Stomach (tissue), 8 donors: ENCODE measurements at regions not wholly inside any gene's neighbourhood (a gene's known extent, or its start where the extent isn't known, plus 50 kb on each side); places are given as distances from the start of the nearest gene placed in this dataset.

ENCODE experiments used
- DNase-seq, 2 donors: peaks; one replicate each; pipeline versions ENCODE4 v3.0.0 to v3.0.0-alpha.2; 2013 to 2019
- H3K27ac ChIP-seq, 5 donors: fragments of 200-600 bp in 4 of 5; sonication (generic) in 4 of 5; one replicate each; pipeline ENCODE4 v1.5.1; 2013 to 2019; ENCODE audit warnings: mild to moderate bottlenecking in 1 of 5, moderate library complexity in 1 of 5
- H3K27me3 ChIP-seq, 3 donors: fragments of 200-600 bp; sonication (generic); one replicate each; pipeline ENCODE4 v1.5.1; 2017 to 2019; ENCODE audit warnings: mixed run types in 1 of 3
- H3K36me3 ChIP-seq, 4 donors: fragments of 200-600 bp; sonication (generic); 1 replicate in 3 of 4; 2 replicates in 1 of 4; pipeline ENCODE4 v1.5.1; 2016 to 2019
- H3K4me1 ChIP-seq, 4 donors: fragments of 200-600 bp; sonication (generic); one replicate each; pipeline ENCODE4 v1.5.1; 2016 to 2019
- H3K4me3 ChIP-seq, 4 donors: fragments of 200-600 bp; sonication (generic) in 3 of 4; one replicate each; pipeline ENCODE4 v1.5.1; 2016 to 2019; ENCODE audit warnings: mild to moderate bottlenecking in 1 of 4
- H3K9me3 ChIP-seq, 4 donors: fragments of 200-600 bp; sonication (generic); one replicate each; pipeline ENCODE4 v1.5.1; 2016 to 2019
- EP300 ChIP-seq: sonication (generic); formaldehyde crosslinking; IDR thresholded peaks from one replicate; pipeline ENCODE4 v1.6.1; 2017; ENCODE audit warnings: antibody characterized with exemption
- POLR2A ChIP-seq, 4 donors: fragments of 450-650 bp; IDR thresholded peaks; one replicate each; pipeline ENCODE4 v1.6.1; 2016; ENCODE audit warnings: antibody characterized with exemption in 4 of 4, control low read depth in 2 of 4, mild to moderate bottlenecking in 1 of 4, moderate library complexity in 1 of 4
- POLR2AphosphoS5 ChIP-seq, 3 donors: sonication (generic); formaldehyde crosslinking; IDR thresholded peaks; one replicate each; pipeline ENCODE4 v1.6.1; 2016; ENCODE audit warnings: antibody characterized with exemption in 3 of 3
- WGBS, 5 donors: extraction: QIAGEN DNeasy Blood & Tissue Kit in 3 of 5; methylation state at CpG; one replicate each; pipeline versions ENCODE4 v1.1.5 to v1.1.7; 2013 to 2018; 5-methylcytosine and 5-hydroxymethylcytosine counted together
- intact Hi-C: fragments of 100-400 bp; cut with DNase I; formaldehyde crosslinking; loops from one replicate; pipeline ENCODE4 v1.15.1; 2023; ENCODE audit warnings: low total_unique reads
- TF ChIP-seq, protein P1 (sequence below), 7 experiments: fragments of 450-650 bp in 4 of 7; fragments of 200-600 bp in 3 of 7; sonication (generic) in 3 of 7; IDR thresholded peaks; one replicate each; pipeline ENCODE4 v1.5.1; 2016 to 2019; ENCODE audit warnings: antibody characterized with exemption in 7 of 7, control low read depth in 2 of 7, mild to moderate bottlenecking in 1 of 7
- donor health status: healthy with polysubstance abuse.
- donor health status: Bipolar disorder and iron deficiency.
- donor health status: healthy.

DNA sequence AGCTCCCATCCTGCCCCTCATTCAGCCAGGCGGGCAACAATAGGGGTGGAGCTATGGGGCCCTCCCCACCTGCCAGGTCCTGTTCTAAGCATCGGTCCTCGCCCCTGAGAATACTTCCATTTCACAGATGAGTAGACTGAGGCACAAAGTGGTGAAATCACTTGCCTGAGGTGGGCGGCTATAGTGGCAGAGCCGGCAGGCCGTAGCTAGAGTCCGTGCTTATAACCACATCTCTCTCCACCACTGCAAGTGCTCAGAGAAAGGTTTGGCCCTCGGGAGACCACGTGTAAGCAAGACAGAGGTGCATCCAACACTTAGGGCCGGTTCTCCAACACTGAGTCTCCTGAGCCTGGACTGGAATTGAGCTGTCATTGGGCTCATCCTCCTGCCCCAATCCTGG, 145.8 kb upstream of the UNC5B start:
- Histone ChIP-seq H3K36me3 (no peaks in the 10 kb centered on the region), H3K27me3 (peaks cover 0 to 17% (median 0%) of the 10 kb centered on the region in 3 donors), H3K4me3 (no peak overlapping the region), H3K4me1 (peaks cover 0 to 7% (median 0%) of the 10 kb centered on the region in 4 donors), H3K9me3 (no peaks in the 10 kb centered on the region), H3K27ac (no peak overlapping the region)
- DNase-seq: no peak
- TF ChIP-seq, protein P1, sequence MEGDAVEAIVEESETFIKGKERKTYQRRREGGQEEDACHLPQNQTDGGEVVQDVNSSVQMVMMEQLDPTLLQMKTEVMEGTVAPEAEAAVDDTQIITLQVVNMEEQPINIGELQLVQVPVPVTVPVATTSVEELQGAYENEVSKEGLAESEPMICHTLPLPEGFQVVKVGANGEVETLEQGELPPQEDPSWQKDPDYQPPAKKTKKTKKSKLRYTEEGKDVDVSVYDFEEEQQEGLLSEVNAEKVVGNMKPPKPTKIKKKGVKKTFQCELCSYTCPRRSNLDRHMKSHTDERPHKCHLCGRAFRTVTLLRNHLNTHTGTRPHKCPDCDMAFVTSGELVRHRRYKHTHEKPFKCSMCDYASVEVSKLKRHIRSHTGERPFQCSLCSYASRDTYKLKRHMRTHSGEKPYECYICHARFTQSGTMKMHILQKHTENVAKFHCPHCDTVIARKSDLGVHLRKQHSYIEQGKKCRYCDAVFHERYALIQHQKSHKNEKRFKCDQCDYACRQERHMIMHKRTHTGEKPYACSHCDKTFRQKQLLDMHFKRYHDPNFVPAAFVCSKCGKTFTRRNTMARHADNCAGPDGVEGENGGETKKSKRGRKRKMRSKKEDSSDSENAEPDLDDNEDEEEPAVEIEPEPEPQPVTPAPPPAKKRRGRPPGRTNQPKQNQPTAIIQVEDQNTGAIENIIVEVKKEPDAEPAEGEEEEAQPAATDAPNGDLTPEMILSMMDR (IDR thresholded peaks at IDR 0.05): no peak
- TF ChIP-seq POLR2AphosphoS5 (IDR thresholded peaks at IDR 0.05) (no peak), POLR2A (IDR thresholded peaks at IDR 0.05) (no peak), EP300 (no peak)
- 85 to 94% (median 91%) methylated on average over 4 to 10 of the region's 10 CpGs for WGBS, 5 donors
- intact Hi-C loops: no loop called here

DNA sequence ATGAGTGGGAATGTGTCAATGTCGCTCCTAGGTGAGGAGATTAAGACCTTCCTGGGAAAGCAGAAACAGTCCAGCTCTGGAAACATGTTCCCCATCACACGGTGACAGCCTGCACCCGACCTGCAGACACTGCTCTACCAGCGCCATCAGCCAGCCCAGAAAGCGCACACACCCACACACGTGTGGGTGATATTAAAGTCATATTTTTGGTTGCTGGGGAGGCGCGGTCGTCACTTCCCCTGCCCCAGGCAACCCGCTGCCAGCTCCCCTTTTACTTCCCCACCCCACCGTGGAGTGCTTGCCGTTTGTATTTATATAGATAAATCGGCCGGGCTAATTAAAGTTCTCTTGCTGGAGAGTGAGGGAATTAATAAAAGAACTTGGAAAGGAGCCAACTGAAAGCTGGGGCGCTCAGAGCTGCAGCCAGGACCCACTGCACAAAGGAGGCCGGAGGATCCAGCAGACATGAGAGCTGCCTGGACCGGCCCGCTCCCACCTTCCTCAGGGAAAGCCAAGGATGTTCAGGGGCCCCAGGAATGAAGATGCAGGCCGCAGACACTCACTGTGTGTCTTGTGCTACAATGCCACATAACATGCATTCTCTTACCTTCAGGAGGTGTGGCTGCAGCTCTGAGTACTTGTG, 145.2 kb upstream of the UNC5B start:
- intact Hi-C loops: no loop called here
- H3K36me3 ChIP-seq: no peaks in the 10 kb centered on the region

DNA sequence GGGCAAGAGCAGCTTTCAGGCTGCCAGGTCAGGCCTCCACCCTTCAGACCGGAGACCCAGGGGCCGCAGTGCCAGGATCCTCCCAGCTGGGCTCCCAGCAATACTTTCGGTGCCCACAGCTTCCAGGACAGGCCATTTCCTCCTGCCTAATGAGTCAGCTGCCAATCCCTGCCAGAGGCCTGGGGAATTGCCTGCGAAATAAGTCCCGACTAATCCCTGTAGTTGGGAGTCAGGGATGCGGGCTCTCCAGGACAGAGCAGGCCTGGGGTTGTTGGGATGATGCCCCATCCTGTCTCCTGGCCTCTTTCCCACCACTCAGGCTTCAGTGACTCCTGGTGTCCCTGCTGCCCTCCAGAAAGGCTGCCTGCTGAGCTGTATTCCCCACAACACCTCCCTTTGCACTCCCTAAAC, 143.5 kb upstream of the UNC5B start:
- H3K27ac ChIP-seq: peak overlapping the region in 1 of 5 donors; percentile 19
- no peak for DNase-seq
- peaks cover 0 to 19% (median 0%) of the 10 kb centered on the region in 3 donors for H3K27me3 ChIP-seq
- no peak overlapping the region for H3K4me3 ChIP-seq
- intact Hi-C loops: no loop called here
- TF ChIP-seq POLR2A (IDR thresholded peaks at IDR 0.05) (no peak), EP300 (no peak), POLR2AphosphoS5 (IDR thresholded peaks at IDR 0.05) (no peak)
- TF ChIP-seq, protein P1 (IDR thresholded peaks at IDR 0.05): no peak
- H3K9me3 ChIP-seq: no peaks in the 10 kb centered on the region
- WGBS, 5 donors: 51 to 82% (median 67%) methylated on average over 6 of the region's 6 CpGs
- H3K4me1 ChIP-seq: peaks cover 0 to 7% (median 0%) of the 10 kb centered on the region in 4 donors
- no peaks in the 10 kb centered on the region for H3K36me3 ChIP-seq

More for the DNA sequence above, 145.2 kb upstream of the UNC5B start:
- Histone ChIP-seq H3K4me3 (no peak overlapping the region), H3K27ac (no peak overlapping the region), H3K4me1 (peaks cover 0 to 7% (median 0%) of the 10 kb centered on the region in 4 donors), H3K27me3 (peaks cover 0 to 13% (median 0%) of the 10 kb centered on the region in 3 donors), H3K9me3 (no peaks in the 10 kb centered on the region)
- WGBS, 5 donors: 33 to 49% (median 42%) methylated on average over 17 to 19 of the region's 19 CpGs
- DNase-seq: peak in 1 of 2 donors; percentile 30
- TF ChIP-seq POLR2AphosphoS5 (IDR thresholded peaks at IDR 0.05): no peak

DNA sequence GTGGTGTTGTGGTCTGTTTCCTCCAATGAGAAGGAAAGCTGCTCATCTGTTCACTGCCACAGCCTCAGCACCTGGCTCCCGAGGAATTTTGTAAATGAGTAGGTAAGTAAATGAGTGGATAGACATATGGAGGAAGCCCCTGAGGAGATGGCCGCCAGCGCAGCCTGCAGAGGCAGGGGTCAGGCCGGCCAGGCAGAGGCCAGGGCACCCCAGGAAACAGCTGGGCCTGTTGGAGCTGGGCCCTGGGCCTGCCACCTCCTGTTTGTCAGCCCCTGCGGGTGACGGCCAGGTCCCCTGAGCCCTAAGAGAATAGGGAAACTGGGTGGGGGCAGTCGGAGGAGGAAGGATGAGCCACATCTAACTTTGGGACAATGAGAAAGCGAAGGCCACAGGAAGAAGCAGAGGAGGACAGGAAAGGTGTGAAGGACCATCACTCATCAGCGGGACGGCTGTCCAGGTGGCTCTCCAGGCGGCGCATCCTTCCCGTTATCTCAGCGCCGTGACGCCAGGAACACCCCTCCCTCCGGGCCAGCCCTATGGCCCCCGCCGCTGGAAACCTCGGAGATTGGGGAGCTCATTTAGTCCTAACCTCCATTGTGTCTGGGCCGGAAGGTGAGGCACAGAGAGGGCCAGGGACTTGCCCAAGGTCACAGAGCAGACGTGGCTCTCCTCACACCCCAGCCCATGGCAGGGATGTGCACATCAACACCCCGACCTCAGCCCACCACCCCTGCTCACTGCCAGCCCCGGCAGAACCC, 142.3 kb upstream of the UNC5B start:
- WGBS, 5 donors: 73 to 83% (median 75%) methylated on average over 24 of the region's 24 CpGs
- Histone ChIP-seq H3K27me3 (peaks cover 0 to 31% (median 0%) of the 10 kb centered on the region in 3 donors), H3K36me3 (no peaks in the 10 kb centered on the region), H3K4me1 (peaks cover 0 to 10% (median under 1%) of the 10 kb centered on the region in 4 donors), H3K27ac (no peak overlapping the region), H3K4me3 (no peak overlapping the region), H3K9me3 (no peaks in the 10 kb centered on the region)
- intact Hi-C loops: no loop called here
- TF ChIP-seq EP300 (no peak), POLR2AphosphoS5 (IDR thresholded peaks at IDR 0.05) (no peak), POLR2A (IDR thresholded peaks at IDR 0.05) (no peak)
- TF ChIP-seq, protein P1 (IDR thresholded peaks at IDR 0.05): no peak
- no peak for DNase-seq
